ENCODE measurements at regions not wholly inside any gene's neighbourhood (a gene's known extent, or its start where the extent isn't known, plus 50 kb on each side); places are given as distances from the start of the nearest gene placed in this dataset.

DNA sequence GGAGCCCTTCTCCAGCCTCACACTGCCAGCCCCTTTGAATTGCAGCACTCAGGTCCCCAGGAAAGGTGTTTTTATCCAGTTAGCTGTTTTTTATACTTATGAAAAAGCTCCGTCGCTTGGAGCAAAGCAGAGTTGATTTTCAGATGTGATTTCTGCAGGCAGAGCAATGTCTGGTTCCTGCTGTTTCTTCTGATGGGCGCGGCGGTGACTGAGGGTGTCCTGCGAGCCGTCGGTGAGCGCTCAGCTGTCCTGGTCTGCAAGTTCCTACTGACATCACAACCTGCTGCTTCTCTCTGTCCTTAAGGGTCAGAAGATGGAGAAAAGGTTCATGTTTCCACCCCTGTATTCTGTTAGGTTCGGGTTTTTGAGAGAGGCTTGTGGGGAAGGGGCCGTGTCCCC is 109.6 kb upstream of the FAM20C start:
- ChIA-PET POLR2A (ENCODE audit: low non-redundant PET) (no interaction called here), CTCF (no interaction called here)
- no peaks in the 10 kb centered on the region for H3K9me3 ChIP-seq (ENCODE audit: low read depth, low read length, poor library complexity, severe bottlenecking)
- intact Hi-C loops (cut with micrococcal nuclease; ENCODE audit: unreplicated experiment): no loop called here
- H3K4me3 ChIP-seq (ENCODE audit: low read depth, low read length, poor library complexity, severe bottlenecking): no peak overlapping the region
- no peak for TF ChIP-seq EZH2 (IDR thresholded peaks at IDR 0.05; ENCODE audit: borderline replicate concordance, low read depth, low read length, poor library complexity, severe bottlenecking)
- TF ChIP-seq, protein P1, sequence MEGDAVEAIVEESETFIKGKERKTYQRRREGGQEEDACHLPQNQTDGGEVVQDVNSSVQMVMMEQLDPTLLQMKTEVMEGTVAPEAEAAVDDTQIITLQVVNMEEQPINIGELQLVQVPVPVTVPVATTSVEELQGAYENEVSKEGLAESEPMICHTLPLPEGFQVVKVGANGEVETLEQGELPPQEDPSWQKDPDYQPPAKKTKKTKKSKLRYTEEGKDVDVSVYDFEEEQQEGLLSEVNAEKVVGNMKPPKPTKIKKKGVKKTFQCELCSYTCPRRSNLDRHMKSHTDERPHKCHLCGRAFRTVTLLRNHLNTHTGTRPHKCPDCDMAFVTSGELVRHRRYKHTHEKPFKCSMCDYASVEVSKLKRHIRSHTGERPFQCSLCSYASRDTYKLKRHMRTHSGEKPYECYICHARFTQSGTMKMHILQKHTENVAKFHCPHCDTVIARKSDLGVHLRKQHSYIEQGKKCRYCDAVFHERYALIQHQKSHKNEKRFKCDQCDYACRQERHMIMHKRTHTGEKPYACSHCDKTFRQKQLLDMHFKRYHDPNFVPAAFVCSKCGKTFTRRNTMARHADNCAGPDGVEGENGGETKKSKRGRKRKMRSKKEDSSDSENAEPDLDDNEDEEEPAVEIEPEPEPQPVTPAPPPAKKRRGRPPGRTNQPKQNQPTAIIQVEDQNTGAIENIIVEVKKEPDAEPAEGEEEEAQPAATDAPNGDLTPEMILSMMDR (conservative IDR thresholded peaks at IDR 0.05; ENCODE audit: low read depth, low read length): no peak
- no TSS peak for BruUV-seq (replicated peaks)
- no peaks in the 10 kb centered on the region for H3K4me1 ChIP-seq (ENCODE audit: insufficient read depth, low read length, poor library complexity, severe bottlenecking)
- DNase-seq (ENCODE audit: low spot score): no peak
- no peaks in the 10 kb centered on the region for H3K36me3 ChIP-seq (ENCODE audit: insufficient read depth, low read length, poor library complexity, severe bottlenecking)
- no peak overlapping the region for H3K27ac ChIP-seq (ENCODE audit: low read depth, low read length, poor library complexity, severe bottlenecking)
- no peaks in the 10 kb centered on the region for H3K27me3 ChIP-seq (replicated peaks; ENCODE audit: insufficient read depth, low read depth, low read length, poor library complexity)

DNA sequence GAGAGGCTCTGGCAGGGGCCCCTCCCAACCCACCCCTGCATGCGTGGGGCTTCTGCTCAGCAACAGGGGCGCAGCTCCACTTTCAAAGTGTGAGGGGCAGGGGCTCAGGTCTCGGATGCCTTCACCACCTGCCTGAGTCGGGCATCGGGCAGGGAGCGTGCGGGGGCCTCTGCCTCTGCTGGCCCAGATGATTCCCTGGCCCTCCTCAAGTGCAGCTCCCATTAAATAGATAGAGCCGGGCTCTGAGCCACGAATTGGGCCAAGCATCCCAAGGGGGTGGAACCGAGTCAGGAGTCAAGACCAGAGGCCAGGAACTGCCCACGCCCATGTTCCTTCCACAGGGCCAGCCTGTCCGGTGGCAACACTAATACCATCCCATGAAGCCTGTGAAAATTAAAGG is 108.9 kb upstream of the FAM20C start:
- POLR2A ChIA-PET (ENCODE audit: low non-redundant PET): no interaction called here
- Histone ChIP-seq H3K4me3 (ENCODE audit: low read depth, low read length, poor library complexity, severe bottlenecking) (no peak overlapping the region), H3K27ac (ENCODE audit: low read depth, low read length, poor library complexity, severe bottlenecking) (no peak overlapping the region), H3K27me3 (replicated peaks; ENCODE audit: insufficient read depth, low read depth, low read length, poor library complexity) (no peaks in the 10 kb centered on the region), H3K36me3 (ENCODE audit: insufficient read depth, low read length, poor library complexity, severe bottlenecking) (no peaks in the 10 kb centered on the region), H3K4me1 (ENCODE audit: insufficient read depth, low read length, poor library complexity, severe bottlenecking) (no peaks in the 10 kb centered on the region), H3K9me3 (ENCODE audit: low read depth, low read length, poor library complexity, severe bottlenecking) (no peaks in the 10 kb centered on the region)
- intact Hi-C loops (cut with micrococcal nuclease; ENCODE audit: unreplicated experiment): no loop called here
- CTCF ChIA-PET: no interaction called here
- BruUV-seq (replicated peaks): no TSS peak
- no peak for DNase-seq (ENCODE audit: low spot score)
- TF ChIP-seq, protein P1 (conservative IDR thresholded peaks at IDR 0.05; ENCODE audit: low read depth, low read length): no peak
- no peak for TF ChIP-seq EZH2 (IDR thresholded peaks at IDR 0.05; ENCODE audit: borderline replicate concordance, low read depth, low read length, poor library complexity, severe bottlenecking)

DNA sequence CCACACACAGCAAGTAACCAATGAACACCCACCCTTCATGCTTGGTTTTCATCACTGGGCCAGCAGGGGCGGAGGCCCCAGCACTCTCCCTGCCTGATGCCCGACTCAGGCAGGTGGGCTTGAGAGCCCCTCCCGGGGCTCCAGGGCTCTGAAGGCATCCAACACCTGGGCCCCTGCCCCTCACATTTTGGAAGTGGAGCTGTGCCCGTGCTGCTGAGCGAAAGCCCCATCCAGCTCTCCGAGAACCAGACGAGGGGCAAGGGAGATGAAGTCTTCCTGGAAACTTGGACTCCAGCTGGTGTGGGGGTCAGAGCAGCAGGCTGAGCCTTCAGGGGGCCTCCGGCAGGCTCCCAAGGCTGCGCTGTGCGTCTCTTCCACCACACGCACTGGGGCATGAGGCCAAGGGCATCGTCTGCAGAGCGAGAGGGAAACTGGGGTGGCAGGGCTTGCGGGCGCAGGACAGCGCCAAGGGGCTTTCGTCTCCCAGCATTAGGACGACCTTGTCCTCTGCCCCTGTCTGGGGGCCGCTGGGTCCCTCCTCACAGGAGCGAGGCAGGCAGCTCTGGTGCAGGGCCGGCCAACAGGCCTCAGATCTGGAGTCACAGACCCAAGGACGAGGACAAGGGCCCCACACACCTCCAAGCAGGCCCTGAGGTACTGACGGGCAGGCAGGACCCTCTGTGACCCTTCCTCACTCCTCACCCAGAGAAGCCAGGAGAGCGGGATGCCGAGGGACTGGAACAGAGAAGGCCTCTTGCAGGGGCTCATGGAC is 108.3 kb upstream of the FAM20C start:
- Histone ChIP-seq H3K27ac (ENCODE audit: low read depth, low read length, poor library complexity, severe bottlenecking) (no peak overlapping the region), H3K27me3 (replicated peaks; ENCODE audit: insufficient read depth, low read depth, low read length, poor library complexity) (no peaks in the 10 kb centered on the region), H3K4me1 (ENCODE audit: insufficient read depth, low read length, poor library complexity, severe bottlenecking) (no peaks in the 10 kb centered on the region), H3K4me3 (ENCODE audit: low read depth, low read length, poor library complexity, severe bottlenecking) (no peak overlapping the region), H3K36me3 (ENCODE audit: insufficient read depth, low read length, poor library complexity, severe bottlenecking) (no peaks in the 10 kb centered on the region), H3K9me3 (ENCODE audit: low read depth, low read length, poor library complexity, severe bottlenecking) (no peaks in the 10 kb centered on the region)
- TF ChIP-seq, protein P1 (conservative IDR thresholded peaks at IDR 0.05; ENCODE audit: low read depth, low read length): no peak
- no TSS peak for BruUV-seq (replicated peaks)
- DNase-seq (ENCODE audit: low spot score): no peak
- POLR2A ChIA-PET (ENCODE audit: low non-redundant PET): no interaction called here
- intact Hi-C loops (cut with micrococcal nuclease; ENCODE audit: unreplicated experiment): no loop called here
- CTCF ChIA-PET: no interaction called here

All from A673 (cell line).